Neural cell (in vitro differentiated cells): ENCODE measurements at regions not wholly inside any gene's neighbourhood (a gene's known extent, or its start where the extent isn't known, plus 50 kb on each side); places are given as distances from the start of the nearest gene placed in this dataset.

Experiments used
- H2AFZ ChIP-seq: fragments of 200-600, 300-800 bp; sonication (generic), shearing (Covaris generic); 2 replicates; pipeline ENCODE4 v1.6.0; 2014; ENCODE audit warnings: low read depth, mild to moderate bottlenecking, antibody characterized with exemption, low read length, moderate library complexity
- H3F3A ChIP-seq: fragments of 200-600 bp; shearing (Covaris generic); 2 replicates; pipeline ENCODE4 v1.6.1; 2016; ENCODE audit warnings: mild to moderate bottlenecking, moderate library complexity, mixed read lengths, antibody characterized with exemption, low read length; ENCODE audit not compliant: insufficient read depth, poor library complexity, severe bottlenecking
- H3K27ac ChIP-seq: fragments of 200-600, 300-800 bp; sonication (generic), shearing (Covaris generic); 2 replicates; pipeline ENCODE4 v1.5.1; 2014; ENCODE audit warnings: mild to moderate bottlenecking, low read length, moderate library complexity
- H3K27me3 ChIP-seq: fragments of 300-800, 200-600 bp; sonication (generic), shearing (Covaris generic); 2 replicates; pipeline ENCODE4 v1.6.0; 2014; ENCODE audit warnings: mild to moderate bottlenecking, low read depth, low read length, moderate library complexity; ENCODE audit not compliant: insufficient read depth
- H3K36me3 ChIP-seq: fragments of 300-800, 200-600 bp; sonication (generic), shearing (Covaris generic); 2 replicates; pipeline ENCODE4 v1.5.1; 2014; ENCODE audit warnings: mild to moderate bottlenecking, antibody characterized with exemption, low read length, moderate library complexity; ENCODE audit not compliant: insufficient read depth
- H3K4me2 ChIP-seq: fragments of 300-800, 200-600 bp; sonication (generic), shearing (Covaris generic); 2 replicates; pipeline ENCODE4 v1.6.0; 2014; ENCODE audit warnings: mild to moderate bottlenecking, low read length
- H3K4me3 ChIP-seq: fragments of 300-800, 200-600 bp; sonication (generic), shearing (Covaris generic); 2 replicates; pipeline ENCODE4 v1.5.1; 2014; ENCODE audit warnings: mild to moderate bottlenecking, low read length, moderate library complexity
- H3K79me2 ChIP-seq: fragments of 200-600 bp; shearing (Covaris generic); replicated peaks from 2 replicates; pipeline ENCODE4 v1.6.0; 2014; ENCODE audit warnings: mild to moderate bottlenecking, low read length, moderate library complexity; ENCODE audit not compliant: insufficient read depth
- H3K9ac ChIP-seq: fragments of 300-800, 200-600 bp; sonication (generic), shearing (Covaris generic); 2 replicates; pipeline ENCODE4 v1.6.1; 2016; ENCODE audit warnings: mild to moderate bottlenecking, low read length, mixed read lengths
- H3K9me2 ChIP-seq: fragments of 200-600 bp; shearing (Covaris generic); 2 replicates; pipeline ENCODE4 v1.6.1; 2016; ENCODE audit warnings: mild to moderate bottlenecking, low read length, mixed read lengths; ENCODE audit not compliant: insufficient read depth
- H3K9me3 ChIP-seq: fragments of 200-600, 300-800 bp; sonication (generic), shearing (Covaris generic); 2 replicates; pipeline ENCODE4 v1.6.1; 2016; ENCODE audit warnings: mild to moderate bottlenecking, mixed run types, low read length, moderate library complexity, mixed read lengths
- H4K20me1 ChIP-seq: fragments of 200-600 bp; shearing (Covaris generic); 2 replicates; pipeline ENCODE4 v1.6.1; 2016; ENCODE audit warnings: mild to moderate bottlenecking, mixed run types; ENCODE audit not compliant: insufficient read depth
- CTCF ChIP-seq: fragments of 450-650 bp; IDR thresholded peaks from 2 replicates; pipeline ENCODE4 v1.5.1; 2014; ENCODE audit warnings: antibody characterized with exemption, mild to moderate bottlenecking, moderate library complexity; ENCODE audit not compliant: poor library complexity, severe bottlenecking
- EP300 ChIP-seq: fragments of 450-650 bp; conservative IDR thresholded peaks from 2 replicates; pipeline ENCODE4 v1.6.1; 2014; ENCODE audit warnings: antibody characterized with exemption, mild to moderate bottlenecking, moderate library complexity; ENCODE audit not compliant: poor library complexity, severe bottlenecking
- EZH2 ChIP-seq: fragments of 200-600, 300-800 bp; shearing (Covaris generic), sonication (generic); IDR thresholded peaks from 2 replicates; pipeline ENCODE4 v1.6.1; 2014; ENCODE audit warnings: antibody characterized with exemption, low read length, borderline replicate concordance, mild to moderate bottlenecking; ENCODE audit not compliant: insufficient read depth, poor library complexity, severe bottlenecking
- MXI1 ChIP-seq: fragments of 450-650 bp; conservative IDR thresholded peaks from 2 replicates; pipeline ENCODE4 v1.6.1; 2014; ENCODE audit warnings: antibody characterized with exemption, mild to moderate bottlenecking; ENCODE audit not compliant: poor library complexity, severe bottlenecking
- POLR2AphosphoS5 ChIP-seq: IDR thresholded peaks from 2 replicates; pipeline ENCODE4 v1.6.1; 2012
- RAD21 ChIP-seq: fragments of 450-650 bp; conservative IDR thresholded peaks from 2 replicates; pipeline ENCODE4 v1.6.1; 2014; ENCODE audit warnings: antibody characterized with exemption, mild to moderate bottlenecking, moderate library complexity
- REST ChIP-seq: IDR thresholded peaks from 2 replicates; pipeline ENCODE4 v1.6.1; 2012; ENCODE audit warnings: borderline replicate concordance
- SMC3 ChIP-seq: fragments of 450-650 bp; conservative IDR thresholded peaks from 2 replicates; pipeline ENCODE4 v1.6.1; 2014; ENCODE audit warnings: antibody characterized with exemption, mild to moderate bottlenecking, moderate library complexity; ENCODE audit not compliant: poor library complexity
- TAF1 ChIP-seq: IDR thresholded peaks from 2 replicates; pipeline ENCODE4 v1.6.1; 2012; ENCODE audit warnings: low read depth

- H3K36me3 ChIP-seq = no peaks in the 10 kb centered on the region
- H3K9me2 ChIP-seq = no peaks in the 10 kb centered on the region
- H3K4me2 ChIP-seq = no peak overlapping the region
- H3K79me2 ChIP-seq = no peaks in the 10 kb centered on the region
- no peaks in the 10 kb centered on the region for H3F3A ChIP-seq
- TF ChIP-seq POLR2AphosphoS5 (no peak), MXI1 (no peak), SMC3 (no peak), RAD21 (no peak), EZH2 (no peak), CTCF (no peak), REST (no peak), EP300 (no peak), TAF1 (no peak)
- no peak overlapping the region for H3K27ac ChIP-seq
- H4K20me1 ChIP-seq = no peaks in the 10 kb centered on the region
- no peak overlapping the region for H2AFZ ChIP-seq
- H3K27me3 ChIP-seq = no peaks in the 10 kb centered on the region
- H3K9me3 ChIP-seq = no peaks in the 10 kb centered on the region
- H3K4me3 ChIP-seq = no peak overlapping the region
- no peak overlapping the region for H3K9ac ChIP-seq
Observed at GRCh38 chr4:184957446-184958115, 60.7 kb upstream of the HELT start.

- Histone ChIP-seq H3K9me3 (no peaks in the 10 kb centered on the region), H3K27ac (no peak overlapping the region), H3K4me3 (peak overlapping the region; percentile 27), H3K9me2 (no peaks in the 10 kb centered on the region), H3K9ac (no peak overlapping the region), H3K79me2 (no peaks in the 10 kb centered on the region), H4K20me1 (no peaks in the 10 kb centered on the region), H3K4me2 (no peak overlapping the region), H2AFZ (no peak overlapping the region), H3K36me3 (no peaks in the 10 kb centered on the region), H3K27me3 (no peaks in the 10 kb centered on the region), H3F3A (no peaks in the 10 kb centered on the region)
- TF ChIP-seq EZH2 (no peak), REST (no peak), TAF1 (no peak), MXI1 (no peak), POLR2AphosphoS5 (no peak), SMC3 (no peak), CTCF (no peak), EP300 (no peak), RAD21 (no peak)
Observed at GRCh38 chr4:184958127-184958922, 60.0 kb upstream of the HELT start.
